ENCODE measurements at regions not wholly inside any gene's neighbourhood (a gene's known extent, or its start where the extent isn't known, plus 50 kb on each side); places are given as distances from the start of the nearest gene placed in this dataset.

DNA sequence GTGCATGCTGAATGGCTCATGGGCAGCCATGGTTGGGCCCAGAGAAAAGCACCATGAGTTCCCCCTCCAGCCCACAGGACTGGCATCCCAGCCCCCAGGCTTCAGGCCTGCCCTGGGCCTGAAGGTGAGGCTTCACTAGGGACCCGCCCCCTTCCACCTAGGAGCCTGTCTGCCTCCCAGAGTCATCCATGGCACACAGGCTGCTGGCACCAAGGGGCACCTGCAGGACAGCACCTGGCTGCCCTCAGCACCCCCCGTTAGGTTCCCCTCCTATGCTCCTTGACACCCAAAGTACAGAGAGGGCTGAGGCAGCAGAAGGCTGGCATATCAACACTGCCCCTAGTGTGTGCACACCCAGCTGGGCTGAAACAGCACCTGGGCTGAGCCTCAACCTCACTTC is 566.7 kb upstream of the PCDH7 start:
- DNase-seq (ENCODE audit: low spot score in 2 of 2): no peak
- H3K9me3 ChIP-seq: peaks cover 5% of the 10 kb centered on the region
- H3K27ac ChIP-seq: no peak overlapping the region
- no peaks in the 10 kb centered on the region for H3K4me1 ChIP-seq
- no peaks in the 10 kb centered on the region for H3K27me3 ChIP-seq
- H3K4me3 ChIP-seq: no peak overlapping the region
- H3K36me3 ChIP-seq: no peaks in the 10 kb centered on the region
- TF ChIP-seq POLR2AphosphoS5 (IDR thresholded peaks at IDR 0.05): no peak
- no peak for TF ChIP-seq POLR2A (IDR thresholded peaks at IDR 0.05)
- TF ChIP-seq, protein P1, sequence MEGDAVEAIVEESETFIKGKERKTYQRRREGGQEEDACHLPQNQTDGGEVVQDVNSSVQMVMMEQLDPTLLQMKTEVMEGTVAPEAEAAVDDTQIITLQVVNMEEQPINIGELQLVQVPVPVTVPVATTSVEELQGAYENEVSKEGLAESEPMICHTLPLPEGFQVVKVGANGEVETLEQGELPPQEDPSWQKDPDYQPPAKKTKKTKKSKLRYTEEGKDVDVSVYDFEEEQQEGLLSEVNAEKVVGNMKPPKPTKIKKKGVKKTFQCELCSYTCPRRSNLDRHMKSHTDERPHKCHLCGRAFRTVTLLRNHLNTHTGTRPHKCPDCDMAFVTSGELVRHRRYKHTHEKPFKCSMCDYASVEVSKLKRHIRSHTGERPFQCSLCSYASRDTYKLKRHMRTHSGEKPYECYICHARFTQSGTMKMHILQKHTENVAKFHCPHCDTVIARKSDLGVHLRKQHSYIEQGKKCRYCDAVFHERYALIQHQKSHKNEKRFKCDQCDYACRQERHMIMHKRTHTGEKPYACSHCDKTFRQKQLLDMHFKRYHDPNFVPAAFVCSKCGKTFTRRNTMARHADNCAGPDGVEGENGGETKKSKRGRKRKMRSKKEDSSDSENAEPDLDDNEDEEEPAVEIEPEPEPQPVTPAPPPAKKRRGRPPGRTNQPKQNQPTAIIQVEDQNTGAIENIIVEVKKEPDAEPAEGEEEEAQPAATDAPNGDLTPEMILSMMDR (IDR thresholded peaks at IDR 0.05): no peak
- no peak for TF ChIP-seq EP300 (IDR thresholded peaks at IDR 0.05)
- 83% methylated on average over 1 of the region's 2 CpGs for WGBS

DNA sequence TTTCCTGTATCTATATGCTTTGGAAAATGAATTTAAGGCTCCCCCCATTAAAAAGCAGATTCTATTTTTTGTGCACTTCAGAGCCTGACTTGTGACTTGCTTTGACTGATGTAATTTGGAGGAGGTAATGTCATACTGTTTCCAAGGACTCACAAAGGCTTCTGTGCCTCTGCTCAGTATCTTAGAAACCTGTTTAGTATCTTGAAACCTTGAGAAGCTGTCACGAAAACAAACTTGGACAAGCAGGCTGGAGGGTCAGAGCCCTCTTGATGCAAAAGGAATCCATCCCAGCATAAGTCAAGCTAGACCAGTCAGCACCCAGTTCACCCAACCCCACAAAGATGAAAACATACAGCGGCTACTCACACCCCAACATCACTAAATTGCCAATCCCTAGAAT is 560.0 kb upstream of the PCDH7 start:
- Histone ChIP-seq H3K36me3 (no peaks in the 10 kb centered on the region), H3K4me1 (no peaks in the 10 kb centered on the region), H3K4me3 (no peak overlapping the region), H3K27me3 (no peaks in the 10 kb centered on the region), H3K27ac (no peak overlapping the region), H3K9me3 (no peaks in the 10 kb centered on the region)
- 84% methylated on average over 2 of the region's 2 CpGs for WGBS
- DNase-seq (ENCODE audit: low spot score in 2 of 2): no peak
- TF ChIP-seq EP300 (IDR thresholded peaks at IDR 0.05): no peak
- no peak for TF ChIP-seq POLR2AphosphoS5 (IDR thresholded peaks at IDR 0.05)
- TF ChIP-seq POLR2A (IDR thresholded peaks at IDR 0.05): no peak
- TF ChIP-seq, protein P1 (IDR thresholded peaks at IDR 0.05): no peak

DNA sequence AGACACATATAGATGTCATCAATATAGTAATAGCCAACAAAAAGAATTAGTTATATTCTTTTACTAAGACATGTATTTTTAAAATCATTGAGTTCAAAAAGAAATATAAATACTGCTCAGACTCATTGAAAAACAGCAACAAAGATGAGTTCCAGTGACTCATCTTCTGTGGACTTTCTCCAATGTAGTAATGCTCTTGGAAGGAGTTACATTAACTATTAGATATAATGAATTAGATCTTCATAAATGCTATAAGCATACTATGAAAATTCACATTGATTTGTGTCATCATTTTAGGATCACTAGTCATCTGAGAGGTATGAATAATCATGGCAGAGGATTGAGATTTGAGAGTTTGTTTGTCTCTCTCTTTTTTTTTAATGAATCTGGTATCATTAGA is 547.8 kb upstream of the PCDH7 start:
- H3K27ac ChIP-seq: no peak overlapping the region
- no peak overlapping the region for H3K4me3 ChIP-seq
- DNase-seq (ENCODE audit: low spot score in 2 of 2): no peak
- H3K27me3 ChIP-seq: no peaks in the 10 kb centered on the region
- H3K4me1 ChIP-seq: no peaks in the 10 kb centered on the region
- no peaks in the 10 kb centered on the region for H3K36me3 ChIP-seq
- TF ChIP-seq, protein P1 (IDR thresholded peaks at IDR 0.05): no peak
- no peak for TF ChIP-seq POLR2A (IDR thresholded peaks at IDR 0.05)
- no peak for TF ChIP-seq EP300 (IDR thresholded peaks at IDR 0.05)
- no peaks in the 10 kb centered on the region for H3K9me3 ChIP-seq

DNA sequence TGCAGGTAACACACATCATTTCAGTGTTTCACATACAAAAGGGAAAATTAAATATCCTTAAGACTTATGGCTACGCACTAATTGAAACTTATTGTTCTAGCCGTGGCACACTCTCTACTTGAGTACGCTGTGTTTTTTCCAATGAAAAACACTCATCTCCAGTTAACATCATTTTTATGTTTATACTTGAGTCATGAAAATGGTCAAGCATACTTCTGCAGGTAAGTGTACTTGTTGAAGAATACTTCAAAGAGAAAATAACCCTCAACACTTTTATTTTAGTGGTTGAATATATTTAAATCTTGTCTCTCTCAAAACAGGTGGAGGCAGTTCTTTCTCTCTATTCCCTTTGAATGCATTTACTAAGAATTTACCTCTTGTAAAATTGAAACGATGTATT is 538.7 kb upstream of the PCDH7 start:
- WGBS: 83% methylated on average over 4 of the region's 4 CpGs
- H3K4me3 ChIP-seq: no peak overlapping the region
- no peaks in the 10 kb centered on the region for H3K36me3 ChIP-seq
- no peak for DNase-seq (ENCODE audit: low spot score in 2 of 2)
- H3K4me1 ChIP-seq: no peaks in the 10 kb centered on the region
- TF ChIP-seq, protein P1 (IDR thresholded peaks at IDR 0.05): no peak
- no peak overlapping the region for H3K27ac ChIP-seq
- no peaks in the 10 kb centered on the region for H3K27me3 ChIP-seq
- no peaks in the 10 kb centered on the region for H3K9me3 ChIP-seq

DNA sequence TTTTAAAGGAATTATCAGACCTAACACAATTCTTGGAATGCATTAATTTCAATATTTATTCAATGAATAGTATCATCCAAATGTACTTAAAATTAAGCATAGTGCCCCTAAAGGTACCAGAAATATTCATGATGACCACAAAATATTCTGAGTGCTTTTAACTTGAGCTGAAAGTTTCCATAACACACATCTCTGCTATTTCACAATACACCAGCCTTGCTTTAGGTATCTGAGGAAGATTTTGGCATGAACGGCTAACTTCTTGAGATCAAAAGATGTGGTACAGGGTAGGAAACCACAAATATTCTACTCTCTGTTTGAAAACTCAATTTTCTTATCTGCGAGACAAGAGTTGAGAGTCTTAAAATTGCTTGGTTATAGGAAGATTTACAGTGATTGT is 538.3 kb upstream of the PCDH7 start:
- DNase-seq (ENCODE audit: low spot score in 2 of 2): no peak
- H3K4me1 ChIP-seq: no peaks in the 10 kb centered on the region
- no peak overlapping the region for H3K27ac ChIP-seq
- no peaks in the 10 kb centered on the region for H3K27me3 ChIP-seq
- H3K36me3 ChIP-seq: no peaks in the 10 kb centered on the region
- H3K9me3 ChIP-seq: no peaks in the 10 kb centered on the region
- 59% methylated on average over 2 of the region's 2 CpGs for WGBS
- H3K4me3 ChIP-seq: no peak overlapping the region
- TF ChIP-seq POLR2AphosphoS5 (IDR thresholded peaks at IDR 0.05): no peak
- no peak for TF ChIP-seq POLR2A (IDR thresholded peaks at IDR 0.05)
- TF ChIP-seq EP300 (IDR thresholded peaks at IDR 0.05): no peak
- TF ChIP-seq, protein P1 (IDR thresholded peaks at IDR 0.05): no peak

Data from suprapubic skin (tissue), 4 donors.